GM18951 (cell line): ENCODE measurements at regions not wholly inside any gene's neighbourhood (a gene's known extent, or its start where the extent isn't known, plus 50 kb on each side); places are given as distances from the start of the nearest gene placed in this dataset.

Experiments
- POLR2A ChIP-seq: IDR thresholded peaks from 4 replicates; pipeline ENCODE4 v1.6.1; 2011; ENCODE audit warnings: mild to moderate bottlenecking; ENCODE audit not compliant: insufficient read length, insufficient read depth; ENCODE audit errors: extremely low read depth
- in situ Hi-C: fragments of 300-500 bp; cut with MboI; formaldehyde crosslinking; loops from one replicate; pipeline ENCODE4 v1.12.0; 2022; ENCODE audit warnings: low sequenced_read_pairs, mixed read lengths, inconsistent platforms; ENCODE audit not compliant: unreplicated experiment

DNA sequence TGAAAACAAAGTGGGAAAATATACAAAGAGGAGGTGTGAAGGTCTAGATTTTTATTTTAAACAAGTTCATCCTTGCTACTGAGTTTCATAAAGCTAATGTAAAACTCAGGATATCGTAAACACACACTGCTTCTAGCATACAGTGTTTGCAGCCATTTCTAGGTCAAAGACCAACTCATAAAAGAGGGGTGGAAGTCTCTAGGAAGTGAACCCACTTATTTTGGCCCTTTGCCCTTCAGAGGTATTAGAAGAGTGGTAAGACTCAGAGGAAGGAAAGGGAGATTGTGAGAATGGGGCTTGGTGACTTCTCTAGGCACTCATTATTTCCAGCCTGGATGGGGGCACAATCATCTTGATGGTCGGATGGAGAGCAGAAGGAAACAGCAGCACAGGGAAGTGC is 91.2 kb downstream of the TNFSF18 start:
- TF ChIP-seq POLR2A = no peak
- in situ Hi-C loops = no loop called here

DNA sequence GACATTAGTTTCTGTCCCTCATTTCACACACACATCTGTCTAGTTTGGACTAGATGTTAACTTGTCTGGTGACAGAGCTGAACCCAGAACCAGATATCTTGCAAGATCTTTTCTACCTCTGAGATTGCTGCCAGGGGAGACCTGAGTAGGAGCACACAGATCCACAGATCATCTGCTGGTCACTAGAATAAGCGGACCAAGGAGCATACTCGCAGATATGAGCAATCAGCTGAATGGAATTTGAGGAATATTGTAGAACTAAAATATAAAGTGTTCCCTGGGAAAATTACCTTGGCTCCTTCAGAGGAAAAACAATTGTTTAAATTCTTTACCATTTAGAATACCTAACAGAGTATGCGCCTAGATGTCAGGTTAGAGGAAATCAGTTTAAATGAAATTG is 90.7 kb downstream of the TNFSF18 start:
- in situ Hi-C loops = no loop called here
- TF ChIP-seq POLR2A = no peak

DNA sequence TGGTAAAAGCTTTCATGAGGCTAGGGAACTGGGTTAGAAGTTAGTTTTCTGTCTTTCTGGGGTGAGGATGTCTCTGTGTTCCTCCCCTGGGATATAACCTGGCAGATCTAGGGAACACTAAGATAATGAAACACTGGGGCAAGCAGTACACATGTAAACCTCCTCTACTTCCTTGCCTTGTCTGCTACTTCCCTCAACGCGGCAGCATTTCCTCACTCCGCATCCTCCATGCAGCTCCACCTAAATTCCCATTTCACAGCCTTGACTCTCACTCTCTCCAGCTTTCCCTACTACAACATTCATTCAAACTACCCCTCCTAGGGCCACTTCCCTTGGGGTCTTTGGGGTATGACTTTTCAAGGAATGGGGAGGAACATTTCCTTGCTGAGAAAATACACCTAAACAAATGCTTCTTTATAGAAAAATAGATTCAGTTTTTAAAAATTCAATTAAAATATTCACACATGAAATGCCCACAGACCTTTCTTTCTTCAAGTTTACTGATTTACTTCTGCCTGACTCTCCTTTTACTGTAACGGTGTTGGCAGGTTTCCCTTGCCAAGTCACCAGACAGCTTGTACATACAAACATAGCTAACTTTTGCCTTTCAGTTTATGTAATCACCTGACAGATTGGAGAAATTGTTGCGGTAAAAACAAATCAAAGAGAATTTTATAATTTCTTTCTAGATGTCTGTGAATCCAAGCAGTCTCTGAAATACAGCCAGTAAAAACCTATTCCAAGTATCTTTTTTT is 90.1 kb downstream of the TNFSF18 start:
- in situ Hi-C loops = no loop called here
- no peak for TF ChIP-seq POLR2A

DNA sequence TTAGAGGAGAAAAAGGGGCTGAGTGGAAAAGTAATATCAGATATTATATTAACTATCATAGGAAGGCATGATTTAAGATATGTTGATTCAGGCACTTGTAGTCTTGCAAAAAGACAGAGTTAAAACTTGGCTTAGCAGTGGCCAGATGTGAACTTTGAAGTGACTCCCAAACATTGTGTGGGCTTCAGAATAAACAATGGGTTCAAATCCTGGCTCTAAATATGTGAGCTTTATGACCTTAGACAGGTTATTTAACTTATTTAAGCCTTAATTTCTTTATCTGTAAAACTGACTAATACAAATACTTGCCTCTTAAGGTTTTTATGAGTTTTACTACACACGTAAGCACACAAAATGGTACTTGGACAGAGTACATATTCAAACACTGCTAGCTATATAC is 85.9 kb downstream of the TNFSF18 start:
- TF ChIP-seq POLR2A = no peak
- in situ Hi-C loops = no loop called here

DNA sequence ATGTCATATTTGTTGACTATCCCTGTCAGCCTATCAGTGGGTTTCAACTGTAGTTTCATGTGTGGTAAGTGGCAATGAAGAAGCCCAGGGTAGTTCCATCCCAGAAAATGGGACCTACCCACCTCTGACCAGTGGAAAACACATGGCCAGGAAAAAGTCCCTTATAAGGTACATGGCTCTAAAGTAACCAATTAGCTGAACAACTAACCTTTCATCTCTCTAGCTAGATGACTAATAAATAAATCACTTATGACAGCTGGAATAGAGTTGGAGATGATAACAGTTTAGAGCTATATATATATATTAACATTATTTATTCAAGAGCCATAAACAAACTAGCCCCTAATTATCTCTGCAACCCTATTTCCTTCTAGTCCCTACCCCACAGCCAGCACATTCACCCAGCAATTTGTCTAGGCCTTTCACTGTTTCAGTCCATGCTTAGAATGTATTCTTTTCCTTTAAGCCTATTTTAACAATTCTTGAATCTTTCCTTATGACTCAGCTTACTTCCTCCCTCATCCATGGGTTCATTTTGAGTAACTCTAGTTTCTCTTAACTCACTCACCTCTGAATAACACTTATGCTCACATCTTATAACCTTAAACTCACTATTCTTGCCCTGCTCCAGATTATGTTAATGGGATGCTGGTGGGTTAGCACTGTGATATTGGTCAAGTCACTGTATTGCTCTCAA is 83.7 kb downstream of the TNFSF18 start:
- in situ Hi-C loops = no loop called here
- no peak for TF ChIP-seq POLR2A

DNA sequence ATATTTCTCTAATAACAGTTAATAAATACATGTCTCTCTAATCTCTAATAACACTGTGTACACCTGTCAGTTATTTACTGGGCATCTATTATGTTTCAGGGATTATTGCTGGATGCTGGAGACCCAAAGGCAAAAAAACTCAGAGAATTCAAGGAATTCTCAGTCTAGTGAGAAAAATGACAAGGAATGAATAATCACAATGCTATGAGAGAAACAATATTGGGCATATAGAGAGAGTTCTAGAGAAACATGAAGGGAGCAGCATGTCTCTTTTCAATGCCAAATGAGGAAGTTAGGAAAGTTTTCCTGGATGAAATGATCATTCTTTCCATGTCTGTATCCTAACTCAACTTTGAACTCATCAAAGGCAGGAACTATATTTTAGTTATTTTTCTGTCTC is 82.8 kb downstream of the TNFSF18 start:
- in situ Hi-C loops = no loop called here
- no peak for TF ChIP-seq POLR2A

DNA sequence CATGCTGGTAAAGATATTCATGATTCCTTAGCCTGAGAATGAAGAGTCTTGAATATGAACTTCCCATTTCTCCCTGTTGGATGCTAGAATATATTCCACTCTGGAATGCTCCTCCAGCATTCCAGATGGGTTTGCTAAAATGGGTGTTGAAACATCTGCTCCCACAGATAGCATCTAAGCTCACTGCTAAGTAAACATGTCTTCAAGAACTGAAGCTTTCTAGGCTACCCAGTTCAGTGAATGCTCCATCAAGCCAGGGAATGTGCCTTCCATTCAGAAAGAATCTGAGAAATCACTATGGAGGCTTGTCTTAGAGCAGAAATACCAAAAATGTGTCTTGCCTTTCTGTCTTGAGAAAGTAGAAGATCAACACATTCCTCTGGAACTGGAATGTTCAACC is 81.1 kb downstream of the TNFSF18 start:
- in situ Hi-C loops = no loop called here
- TF ChIP-seq POLR2A = no peak

DNA sequence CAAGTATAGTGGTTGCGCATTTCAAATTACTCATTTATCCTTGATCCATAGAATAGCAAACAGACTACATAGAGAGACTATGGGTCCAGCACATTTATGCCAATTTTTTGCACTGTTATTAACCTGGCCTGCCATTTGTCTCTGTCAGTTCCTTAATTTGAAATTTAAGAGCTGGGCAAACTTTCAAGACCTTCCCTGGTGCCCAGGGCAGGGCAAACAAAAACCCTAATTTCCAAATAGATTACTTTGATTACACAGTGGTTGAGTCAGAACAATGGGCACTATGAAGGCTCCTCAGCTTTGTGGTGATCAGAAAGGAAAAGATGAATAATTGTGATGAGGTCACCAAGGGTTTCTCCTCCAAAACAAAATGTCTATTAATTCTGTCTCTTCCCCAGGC is 80.6 kb downstream of the TNFSF18 start:
- in situ Hi-C loops = no loop called here
- TF ChIP-seq POLR2A = no peak

DNA sequence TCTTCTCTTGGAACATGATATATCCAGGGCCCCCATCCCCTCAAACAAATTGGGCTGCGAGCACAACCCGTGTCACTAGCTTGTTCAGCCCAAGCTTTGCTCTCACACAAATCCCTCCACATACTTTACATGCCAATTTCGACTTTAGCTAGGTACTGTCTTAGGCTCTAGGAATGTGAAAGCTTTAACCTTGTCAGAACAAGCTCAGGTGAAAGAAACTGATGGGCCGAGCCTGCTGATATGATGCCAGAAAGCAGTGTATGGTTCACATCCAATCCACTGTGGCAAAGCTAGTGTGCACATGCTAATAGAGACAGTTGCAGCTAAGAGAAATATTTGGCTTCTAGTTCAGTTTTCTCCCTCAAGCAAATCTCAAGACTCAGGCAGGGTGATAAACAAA is 79.5 kb downstream of the TNFSF18 start:
- in situ Hi-C loops = no loop called here
- no peak for TF ChIP-seq POLR2A

DNA sequence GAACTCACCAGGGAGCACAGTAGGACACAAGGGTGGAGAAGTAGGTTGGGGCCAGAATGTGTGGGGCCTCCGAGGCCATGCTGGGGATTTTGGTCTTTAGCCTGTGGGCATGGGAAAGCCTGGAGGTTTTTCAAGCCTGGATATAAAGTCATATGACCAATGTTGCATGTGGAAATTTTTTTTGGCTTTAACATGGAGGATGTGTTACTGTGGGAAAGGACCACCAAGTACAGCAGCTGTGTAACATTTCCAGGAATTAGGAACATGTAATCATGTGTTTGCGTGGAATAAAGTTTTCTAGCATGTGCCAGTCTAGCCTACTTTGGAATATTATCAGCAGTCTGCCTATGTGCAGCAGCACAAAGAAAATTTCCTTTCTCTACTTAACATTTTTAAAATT is 78.5 kb downstream of the TNFSF18 start:
- no peak for TF ChIP-seq POLR2A
- in situ Hi-C loops = no loop called here

DNA sequence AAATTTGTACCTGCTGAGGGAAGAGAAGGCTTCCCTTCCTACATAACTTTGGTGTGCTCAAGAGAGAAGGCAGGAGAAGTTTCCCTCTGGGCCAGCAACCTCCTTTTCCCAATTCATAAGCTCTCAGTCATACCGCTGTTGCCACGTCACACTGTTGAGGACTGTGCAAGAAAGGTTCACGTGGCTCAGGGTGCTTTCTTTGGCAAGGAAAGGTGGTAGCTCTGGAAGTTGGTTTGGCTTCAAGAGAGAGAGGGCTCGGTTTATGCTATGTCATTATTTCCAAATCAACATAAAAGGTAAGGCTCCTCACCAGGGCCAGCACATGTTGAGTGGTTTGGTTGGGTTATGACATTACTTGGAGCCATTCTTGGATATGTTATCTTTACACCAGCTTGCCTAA is 77.3 kb downstream of the TNFSF18 start:
- in situ Hi-C loops = no loop called here
- TF ChIP-seq POLR2A = no peak

DNA sequence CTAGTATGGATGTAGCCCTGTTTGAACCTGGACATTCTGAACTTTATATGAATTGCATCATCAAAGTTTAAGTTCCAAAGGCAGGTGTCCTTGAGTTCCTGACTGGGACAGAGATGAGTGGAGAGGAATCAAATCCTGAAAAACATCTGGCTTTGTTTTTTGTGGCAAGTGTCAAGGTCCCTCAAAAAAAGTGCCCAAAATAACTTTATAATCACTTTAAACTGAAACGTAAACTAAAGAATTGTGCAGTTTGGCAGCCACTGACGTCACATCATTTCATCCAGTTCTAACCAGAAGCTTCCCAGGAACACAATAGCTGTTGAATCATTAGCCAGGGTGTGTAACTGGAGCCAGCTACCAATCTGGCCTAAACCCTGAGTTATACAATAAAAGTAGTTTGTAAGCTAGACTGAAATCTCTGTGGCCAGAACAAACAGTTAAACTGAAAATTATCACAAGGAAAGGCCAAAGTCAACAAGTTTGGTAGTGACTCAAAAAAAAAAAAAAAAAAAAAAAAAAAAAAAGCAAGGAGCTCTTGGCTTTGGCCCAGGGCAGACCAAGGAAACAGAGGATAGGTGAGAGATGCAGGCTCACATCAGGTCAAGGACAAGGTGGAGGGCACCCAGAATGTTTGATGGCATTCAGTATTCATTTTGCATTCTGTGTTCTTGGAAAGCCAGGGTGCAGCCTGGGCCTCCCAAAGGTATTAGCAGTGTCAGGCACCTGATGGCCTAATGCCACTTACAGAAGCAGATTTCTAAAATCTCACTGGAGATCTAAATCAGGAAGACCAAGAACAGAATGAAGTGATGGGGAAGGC is 74.3 kb downstream of the TNFSF18 start:
- no peak for TF ChIP-seq POLR2A
- in situ Hi-C loops = no loop called here

DNA sequence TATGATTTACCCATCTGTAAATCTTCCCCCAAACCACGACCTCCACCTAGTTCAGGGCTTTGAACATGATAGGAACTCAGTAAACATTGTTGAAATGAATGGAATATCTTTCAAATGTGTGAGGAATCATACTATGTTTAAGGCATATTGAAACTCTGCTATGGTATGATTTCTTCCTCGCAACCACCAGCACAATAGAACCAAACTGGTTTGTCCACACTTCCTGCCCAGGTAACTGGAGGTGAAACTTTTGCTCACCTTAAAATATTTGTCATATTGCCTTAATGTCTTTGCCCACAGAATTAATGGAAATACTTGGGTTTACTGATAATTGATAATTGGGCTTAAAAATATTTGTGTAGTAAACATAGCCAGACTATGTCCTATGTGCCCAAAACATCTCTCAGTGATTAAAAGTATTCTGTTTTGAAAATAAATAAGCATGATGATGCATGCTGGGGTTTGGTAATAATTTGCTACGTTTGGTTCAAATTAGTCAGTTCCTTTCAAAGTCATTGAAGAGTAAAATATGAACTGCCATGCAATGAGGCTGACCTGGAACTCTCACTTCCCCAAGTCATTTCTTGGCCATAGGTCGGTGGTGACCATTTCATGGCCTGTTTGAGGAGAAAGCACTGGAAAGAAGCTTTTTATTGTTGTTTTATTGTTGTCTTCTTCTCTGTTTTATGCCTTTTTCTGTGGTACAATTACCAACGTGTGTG is 73.3 kb downstream of the TNFSF18 start:
- no peak for TF ChIP-seq POLR2A
- in situ Hi-C loops = no loop called here

DNA sequence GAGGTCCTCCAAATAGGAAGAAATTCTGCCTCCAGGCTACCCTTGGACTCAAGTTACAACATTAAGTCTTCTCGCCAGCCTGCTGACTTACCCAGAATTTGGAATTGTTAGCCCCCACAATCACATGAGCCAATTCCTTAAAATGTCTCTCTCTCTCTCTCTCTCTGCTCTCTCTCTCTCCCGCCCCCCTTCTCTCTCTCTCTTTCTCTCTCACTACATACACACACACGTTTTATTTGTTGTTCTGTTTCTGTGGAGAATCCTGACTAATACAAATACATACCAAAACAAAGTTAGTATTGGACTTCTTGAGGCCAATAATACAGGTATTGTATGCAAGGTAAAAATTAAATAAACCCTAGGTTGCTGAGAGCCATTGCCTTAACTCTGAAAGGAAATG is 72.1 kb downstream of the TNFSF18 start:
- TF ChIP-seq POLR2A = no peak
- in situ Hi-C loops = no loop called here
